ENCODE measurements at regions not wholly inside any gene's neighbourhood (a gene's known extent, or its start where the extent isn't known, plus 50 kb on each side); places are given as distances from the start of the nearest gene placed in this dataset.
A peak's percentile ranks its signal among the peaks of the same experiment; 100 is the strongest.

- TF ChIP-seq ATF4 (CRISPR knock-in tag; IDR thresholded peaks at IDR 0.05) (no peak; a peak in 1 of 4 replicates), ZUFSP (CRISPR knock-in tag; IDR thresholded peaks at IDR 0.05; ENCODE audit: borderline replicate concordance) (no peak), RNF219 (CRISPR knock-in tag; IDR thresholded peaks at IDR 0.05) (no peak), HCFC1 (IDR thresholded peaks at IDR 0.05; ENCODE audit: low read depth, low read length) (no peak), ZNF296 (CRISPR knock-in tag; conservative IDR thresholded peaks at IDR 0.05) (no peak; the same call in 1 of the 2 replicates), BRD4 (CRISPR knock-in tag; IDR thresholded peaks at IDR 0.05) (peak; percentile 63; the same call in 1 of the 2 replicates), SRSF4 (IDR thresholded peaks at IDR 0.05; ENCODE audit: low read depth, low read length, poor library complexity, severe bottlenecking) (no peak), SKIL (CRISPR knock-in tag; IDR thresholded peaks at IDR 0.05; ENCODE audit: borderline replicate concordance) (peak; percentile 61; the same call in 1 of the 2 replicates), ZNF142 (CRISPR knock-in tag; IDR thresholded peaks at IDR 0.05) (peak; percentile 96), THRA (CRISPR knock-in tag; IDR thresholded peaks at IDR 0.05; ENCODE audit: borderline replicate concordance) (peak; percentile 52; the same call in 1 of the 2 replicates), ELF4 (CRISPR knock-in tag; IDR thresholded peaks at IDR 0.05; ENCODE audit: borderline replicate concordance) (no peak)
Observed at GRCh38 chr2:64751286-64752260, 97.9 kb upstream of the SERTAD2 start (continued).

All from HepG2 (cell line).